Tibial nerve (tissue), 3 donors: ENCODE measurements at regions not wholly inside any gene's neighbourhood (a gene's known extent, or its start where the extent isn't known, plus 50 kb on each side); places are given as distances from the start of the nearest gene placed in this dataset.

Experiments
- POLR2A ChIP-seq, 2 donors: fragments of 450-650 bp; IDR thresholded peaks; one replicate each; pipeline ENCODE4 v1.6.1; 2017; ENCODE audit warnings: antibody characterized with exemption in 2 of 2, mild to moderate bottlenecking in 2 of 2, moderate library complexity in 2 of 2
- TF ChIP-seq, protein P1 (sequence below), 5 experiments: fragments of 200-600 bp in 3 of 5; fragments of 450-650 bp in 2 of 5; sonication (generic) in 3 of 5; IDR thresholded peaks; one replicate each; pipeline ENCODE4 v1.5.1; 2016 to 2019; ENCODE audit warnings: antibody characterized with exemption in 5 of 5, mild to moderate bottlenecking in 3 of 5, moderate library complexity in 2 of 5

DNA sequence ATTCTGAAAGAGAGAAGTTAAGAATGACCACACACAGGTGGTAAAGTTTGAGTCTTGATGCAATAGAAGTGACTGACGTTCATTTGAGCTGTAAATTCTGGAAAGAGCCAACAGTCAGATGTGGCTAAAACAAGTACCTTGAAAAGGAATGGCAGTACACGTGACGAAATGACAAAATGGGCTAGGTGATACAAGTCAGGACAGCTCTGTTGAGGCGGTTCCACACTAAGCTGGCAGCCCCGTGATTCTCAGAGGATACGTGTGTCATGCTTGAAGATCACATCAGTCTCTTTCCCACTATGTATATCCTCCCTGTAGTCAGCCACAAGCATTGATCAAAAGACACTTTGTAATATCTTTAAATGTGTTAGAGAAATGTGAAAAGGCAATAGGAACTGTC, 881.3 kb upstream of the ADGRL2 start:
- TF ChIP-seq, protein P1, sequence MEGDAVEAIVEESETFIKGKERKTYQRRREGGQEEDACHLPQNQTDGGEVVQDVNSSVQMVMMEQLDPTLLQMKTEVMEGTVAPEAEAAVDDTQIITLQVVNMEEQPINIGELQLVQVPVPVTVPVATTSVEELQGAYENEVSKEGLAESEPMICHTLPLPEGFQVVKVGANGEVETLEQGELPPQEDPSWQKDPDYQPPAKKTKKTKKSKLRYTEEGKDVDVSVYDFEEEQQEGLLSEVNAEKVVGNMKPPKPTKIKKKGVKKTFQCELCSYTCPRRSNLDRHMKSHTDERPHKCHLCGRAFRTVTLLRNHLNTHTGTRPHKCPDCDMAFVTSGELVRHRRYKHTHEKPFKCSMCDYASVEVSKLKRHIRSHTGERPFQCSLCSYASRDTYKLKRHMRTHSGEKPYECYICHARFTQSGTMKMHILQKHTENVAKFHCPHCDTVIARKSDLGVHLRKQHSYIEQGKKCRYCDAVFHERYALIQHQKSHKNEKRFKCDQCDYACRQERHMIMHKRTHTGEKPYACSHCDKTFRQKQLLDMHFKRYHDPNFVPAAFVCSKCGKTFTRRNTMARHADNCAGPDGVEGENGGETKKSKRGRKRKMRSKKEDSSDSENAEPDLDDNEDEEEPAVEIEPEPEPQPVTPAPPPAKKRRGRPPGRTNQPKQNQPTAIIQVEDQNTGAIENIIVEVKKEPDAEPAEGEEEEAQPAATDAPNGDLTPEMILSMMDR (IDR thresholded peaks at IDR 0.05) = no peak
- TF ChIP-seq POLR2A (IDR thresholded peaks at IDR 0.05) = no peak
